Transverse colon (tissue), 3 donors: ENCODE measurements at regions not wholly inside any gene's neighbourhood (a gene's known extent, or its start where the extent isn't known, plus 50 kb on each side); places are given as distances from the start of the nearest gene placed in this dataset.

Experiments
- POLR2A ChIP-seq: fragments of 450-650 bp; IDR thresholded peaks from one replicate; pipeline ENCODE4 v1.6.1; 2016; ENCODE audit warnings: antibody characterized with exemption, mild to moderate bottlenecking, moderate library complexity
- TF ChIP-seq, protein P1 (sequence below), 5 experiments: fragments of 200-600 bp in 3 of 5; fragments of 450-650 bp in 2 of 5; sonication (generic) in 3 of 5; IDR thresholded peaks; 1 replicate in 2 of 5; 2 replicates in 3 of 5; pipeline ENCODE4 v1.5.1; 2016 to 2017; ENCODE audit warnings: antibody characterized with exemption in 5 of 5, inconsistent platforms in 3 of 5, mild to moderate bottlenecking in 2 of 5, moderate library complexity in 1 of 5

DNA sequence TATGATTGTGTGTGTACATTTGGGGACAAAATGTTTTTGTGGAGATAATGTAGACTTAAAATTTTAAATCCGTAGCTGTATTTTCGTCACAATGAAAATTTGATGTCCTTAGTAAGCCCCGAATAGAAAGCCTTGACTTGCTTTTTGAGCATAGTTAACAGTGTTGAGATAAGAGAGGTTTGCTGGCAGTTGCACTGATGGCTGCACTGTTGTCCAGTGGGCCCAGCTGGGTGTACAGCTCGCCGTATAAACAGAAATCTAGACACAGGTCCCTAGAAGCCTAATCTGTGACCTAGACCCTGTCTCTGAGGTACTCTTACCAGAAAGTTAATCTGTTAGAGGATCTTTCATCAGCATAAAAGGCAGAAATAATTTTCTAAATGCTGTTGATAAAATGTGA lies 271.3 kb upstream of the DMRT1 start:
- no peak for TF ChIP-seq POLR2A
- TF ChIP-seq, protein P1, sequence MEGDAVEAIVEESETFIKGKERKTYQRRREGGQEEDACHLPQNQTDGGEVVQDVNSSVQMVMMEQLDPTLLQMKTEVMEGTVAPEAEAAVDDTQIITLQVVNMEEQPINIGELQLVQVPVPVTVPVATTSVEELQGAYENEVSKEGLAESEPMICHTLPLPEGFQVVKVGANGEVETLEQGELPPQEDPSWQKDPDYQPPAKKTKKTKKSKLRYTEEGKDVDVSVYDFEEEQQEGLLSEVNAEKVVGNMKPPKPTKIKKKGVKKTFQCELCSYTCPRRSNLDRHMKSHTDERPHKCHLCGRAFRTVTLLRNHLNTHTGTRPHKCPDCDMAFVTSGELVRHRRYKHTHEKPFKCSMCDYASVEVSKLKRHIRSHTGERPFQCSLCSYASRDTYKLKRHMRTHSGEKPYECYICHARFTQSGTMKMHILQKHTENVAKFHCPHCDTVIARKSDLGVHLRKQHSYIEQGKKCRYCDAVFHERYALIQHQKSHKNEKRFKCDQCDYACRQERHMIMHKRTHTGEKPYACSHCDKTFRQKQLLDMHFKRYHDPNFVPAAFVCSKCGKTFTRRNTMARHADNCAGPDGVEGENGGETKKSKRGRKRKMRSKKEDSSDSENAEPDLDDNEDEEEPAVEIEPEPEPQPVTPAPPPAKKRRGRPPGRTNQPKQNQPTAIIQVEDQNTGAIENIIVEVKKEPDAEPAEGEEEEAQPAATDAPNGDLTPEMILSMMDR (IDR thresholded peaks at IDR 0.05): no peak
